Prostate gland (tissue), 2 donors: ENCODE measurements at regions not wholly inside any gene's neighbourhood (a gene's known extent, or its start where the extent isn't known, plus 50 kb on each side); places are given as distances from the start of the nearest gene placed in this dataset.

ENCODE experiments used
- DNase-seq: peaks from one replicate; pipeline ENCODE4 v3.0.0-alpha.2; 2019; ENCODE audit warnings: low spot score
- H3K27ac ChIP-seq, 2 donors: fragments of 200-600 bp; sonication (generic); 2 replicates each; pipeline ENCODE4 v1.5.1; 2017 to 2019
- H3K27me3 ChIP-seq: fragments of 200-600 bp; sonication (generic); replicated peaks from 2 replicates; pipeline ENCODE4 v1.5.1; 2019; ENCODE audit not compliant: insufficient read depth
- H3K36me3 ChIP-seq, 2 donors: fragments of 200-600 bp; sonication (generic); 1 replicate in 1 of 2; 2 replicates in 1 of 2; pipeline versions ENCODE4 v1.5.1 to v1.8.1; 2017 to 2019
- H3K4me1 ChIP-seq: fragments of 200-600 bp; sonication (generic); replicated peaks from 2 replicates; pipeline ENCODE4 v1.5.1; 2019
- H3K4me3 ChIP-seq, 2 donors: fragments of 200-600 bp; sonication (generic); 2 replicates each; pipeline ENCODE4 v1.5.1; 2017 to 2019
- H3K9me3 ChIP-seq: fragments of 200-600 bp; sonication (generic); 2 replicates; pipeline ENCODE4 v1.5.1; 2017
- POLR2A ChIP-seq: fragments of 450-650 bp; IDR thresholded peaks from one replicate; pipeline ENCODE4 v1.6.1; 2016; ENCODE audit warnings: antibody characterized with exemption, mild to moderate bottlenecking
- POLR2AphosphoS5 ChIP-seq: sonication (generic); formaldehyde crosslinking; IDR thresholded peaks from one replicate; pipeline ENCODE4 v1.6.1; 2017; ENCODE audit warnings: antibody characterized with exemption
- WGBS: methylation state at CpG from one replicate; pipeline ENCODE4 v1.1.5; 2018; 5-methylcytosine and 5-hydroxymethylcytosine counted together
- intact Hi-C: fragments of 100-400 bp; cut with DNase I; formaldehyde crosslinking; loops from one replicate; pipeline ENCODE4 v1.14.2; 2022
- TF ChIP-seq, protein P1 (sequence below), 4 experiments: fragments of 200-600 bp in 2 of 4; fragments of 450-650 bp in 2 of 4; sonication (generic) in 2 of 4; IDR thresholded peaks; 1 replicate in 3 of 4; 2 replicates in 1 of 4; pipeline ENCODE4 v1.5.1; 2016 to 2019; ENCODE audit warnings: antibody characterized with exemption in 4 of 4, mild to moderate bottlenecking in 2 of 4, moderate library complexity in 2 of 4

GRCh38 chr3:162643245-162643644, 1146.6 kb downstream of the OTOL1 start:
- Histone ChIP-seq H3K27ac (no peak overlapping the region), H3K27me3 (no peaks in the 10 kb centered on the region), H3K9me3 (no peaks in the 10 kb centered on the region), H3K4me3 (no peak overlapping the region), H3K4me1 (no peaks in the 10 kb centered on the region), H3K36me3 (no peaks in the 10 kb centered on the region)
- WGBS: 59% methylated on average over 2 of the region's 2 CpGs
- DNase-seq: no peak
- intact Hi-C loops: no loop called here
- TF ChIP-seq POLR2A: no peak
- TF ChIP-seq POLR2AphosphoS5: no peak
- TF ChIP-seq, protein P1, sequence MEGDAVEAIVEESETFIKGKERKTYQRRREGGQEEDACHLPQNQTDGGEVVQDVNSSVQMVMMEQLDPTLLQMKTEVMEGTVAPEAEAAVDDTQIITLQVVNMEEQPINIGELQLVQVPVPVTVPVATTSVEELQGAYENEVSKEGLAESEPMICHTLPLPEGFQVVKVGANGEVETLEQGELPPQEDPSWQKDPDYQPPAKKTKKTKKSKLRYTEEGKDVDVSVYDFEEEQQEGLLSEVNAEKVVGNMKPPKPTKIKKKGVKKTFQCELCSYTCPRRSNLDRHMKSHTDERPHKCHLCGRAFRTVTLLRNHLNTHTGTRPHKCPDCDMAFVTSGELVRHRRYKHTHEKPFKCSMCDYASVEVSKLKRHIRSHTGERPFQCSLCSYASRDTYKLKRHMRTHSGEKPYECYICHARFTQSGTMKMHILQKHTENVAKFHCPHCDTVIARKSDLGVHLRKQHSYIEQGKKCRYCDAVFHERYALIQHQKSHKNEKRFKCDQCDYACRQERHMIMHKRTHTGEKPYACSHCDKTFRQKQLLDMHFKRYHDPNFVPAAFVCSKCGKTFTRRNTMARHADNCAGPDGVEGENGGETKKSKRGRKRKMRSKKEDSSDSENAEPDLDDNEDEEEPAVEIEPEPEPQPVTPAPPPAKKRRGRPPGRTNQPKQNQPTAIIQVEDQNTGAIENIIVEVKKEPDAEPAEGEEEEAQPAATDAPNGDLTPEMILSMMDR (IDR thresholded peaks at IDR 0.05): no peak

DNA sequence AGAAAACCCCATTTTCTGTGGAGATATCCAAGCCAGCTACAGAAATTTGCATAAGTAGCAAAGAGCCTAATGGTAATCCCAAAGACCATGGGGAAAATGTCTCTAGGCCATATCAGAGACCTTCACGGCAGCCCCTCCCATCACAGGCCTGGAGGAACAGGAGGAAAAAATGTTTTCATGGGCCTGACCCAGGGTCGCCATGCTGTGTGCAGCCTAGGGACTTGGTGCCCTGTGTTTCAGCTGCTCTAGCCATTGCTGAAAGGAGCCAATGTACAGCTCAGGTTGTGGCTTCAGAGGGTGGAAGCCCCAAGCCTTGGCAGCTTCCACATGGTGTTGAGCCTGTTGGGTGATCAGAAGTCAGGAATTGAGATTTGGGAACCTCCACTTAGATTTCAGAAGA, 1150.7 kb downstream of the OTOL1 start:
- no peak overlapping the region for H3K4me3 ChIP-seq
- WGBS: 77% methylated on average over 2 of the region's 2 CpGs
- no peaks in the 10 kb centered on the region for H3K9me3 ChIP-seq
- no peaks in the 10 kb centered on the region for H3K36me3 ChIP-seq
- no peak for DNase-seq
- H3K4me1 ChIP-seq: no peaks in the 10 kb centered on the region
- intact Hi-C loops: no loop called here
- H3K27me3 ChIP-seq: no peaks in the 10 kb centered on the region
- H3K27ac ChIP-seq: no peak overlapping the region
- no peak for TF ChIP-seq POLR2A
- no peak for TF ChIP-seq POLR2AphosphoS5
- TF ChIP-seq, protein P1 (IDR thresholded peaks at IDR 0.05): no peak

DNA sequence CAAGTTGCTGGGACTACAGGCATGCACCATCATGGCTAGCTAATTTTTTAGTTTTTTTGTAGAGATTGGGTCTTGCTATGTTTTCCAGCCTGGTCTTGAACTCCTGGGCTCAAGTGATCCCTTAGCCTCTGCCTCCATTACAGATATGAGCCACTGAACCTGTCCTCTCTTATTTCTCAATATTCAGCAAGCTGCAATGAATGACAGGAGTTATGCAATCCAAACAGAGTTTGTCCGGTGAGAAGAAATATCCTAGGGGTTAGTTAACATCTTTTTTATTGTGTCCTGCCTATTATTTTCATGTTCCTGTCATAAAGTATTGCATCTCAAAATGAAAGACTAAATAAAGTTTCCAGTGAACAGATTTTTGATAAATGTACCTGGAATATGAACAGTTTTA, 1161.4 kb downstream of the OTOL1 start:
- Histone ChIP-seq H3K9me3 (no peaks in the 10 kb centered on the region), H3K27ac (no peak overlapping the region), H3K4me3 (no peak overlapping the region), H3K36me3 (no peaks in the 10 kb centered on the region), H3K4me1 (no peaks in the 10 kb centered on the region), H3K27me3 (no peaks in the 10 kb centered on the region)
- DNase-seq: no peak
- intact Hi-C loops: no loop called here
- WGBS: 60% methylated on average over 1 of the region's 1 CpG
- TF ChIP-seq, protein P1 (IDR thresholded peaks at IDR 0.05): no peak
- TF ChIP-seq POLR2AphosphoS5 (no peak), POLR2A (no peak)

- no peaks in the 10 kb centered on the region for H3K36me3 ChIP-seq
- no peaks in the 10 kb centered on the region for H3K4me1 ChIP-seq
- intact Hi-C loops: no loop called here
- no peaks in the 10 kb centered on the region for H3K27me3 ChIP-seq
- H3K9me3 ChIP-seq: no peaks in the 10 kb centered on the region
- 82% methylated on average over 1 of the region's 1 CpG for WGBS
- TF ChIP-seq POLR2A (no peak), POLR2AphosphoS5 (no peak)
- TF ChIP-seq, protein P1 (IDR thresholded peaks at IDR 0.05): no peak
- H3K4me3 ChIP-seq: no peak overlapping the region
- no peak overlapping the region for H3K27ac ChIP-seq
- DNase-seq: no peak
Measured at GRCh38 chr3:162665684-162666391, 1169.2 kb downstream of the OTOL1 start.

DNA sequence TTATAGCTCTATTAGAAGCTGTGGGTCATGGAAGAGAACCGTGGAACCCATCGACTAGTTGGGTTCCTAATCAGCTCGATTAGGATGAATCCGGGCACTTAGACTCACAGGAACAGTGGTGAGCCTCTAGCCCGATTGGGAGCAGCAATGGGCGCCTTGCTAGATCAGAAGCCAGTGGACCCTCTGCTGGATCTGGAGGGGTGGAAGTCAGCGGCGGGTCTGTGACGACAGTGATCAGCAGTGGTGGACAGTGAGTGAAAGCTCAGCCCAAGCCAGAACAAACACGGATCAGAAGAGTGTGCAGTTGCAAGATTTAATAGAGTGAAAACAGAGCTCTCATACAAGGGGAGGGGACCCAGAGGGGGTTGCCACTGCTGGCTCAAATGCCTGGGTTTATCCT, 1170.2 kb downstream of the OTOL1 start:
- intact Hi-C loops: no loop called here
- TF ChIP-seq POLR2A (no peak), POLR2AphosphoS5 (no peak)
- TF ChIP-seq, protein P1 (IDR thresholded peaks at IDR 0.05): no peak
- 92% methylated on average over 10 of the region's 10 CpGs for WGBS
- H3K4me1 ChIP-seq: no peaks in the 10 kb centered on the region
- H3K4me3 ChIP-seq: no peak overlapping the region
- no peak overlapping the region for H3K27ac ChIP-seq
- H3K27me3 ChIP-seq: no peaks in the 10 kb centered on the region
- no peaks in the 10 kb centered on the region for H3K9me3 ChIP-seq
- no peak for DNase-seq
- H3K36me3 ChIP-seq: no peaks in the 10 kb centered on the region
